GM04503 (cell line): ENCODE measurements at regions not wholly inside any gene's neighbourhood (a gene's known extent, or its start where the extent isn't known, plus 50 kb on each side); places are given as distances from the start of the nearest gene placed in this dataset.
"Not testable (repeated sequence)": the region's sequence is repeated elsewhere in the genome, so short reads cannot be mapped to it uniquely, and the experiment has no call there.

ENCODE experiments used
- DNase-seq: peaks from one replicate; pipeline ENCODE4 v3.0.0-alpha.2; 2012; ENCODE audit warnings: low read depth

GRCh38 chr2:76170009-76170384 lies 459.3 kb upstream of the GCFC2 start:
- no peak for DNase-seq

- DNase-seq = no peak
Observed at GRCh38 chr2:76169276-76170008, 458.7 kb upstream of the GCFC2 start.

- no peak for DNase-seq
Observed at GRCh38 chr2:76163860-76164259, 453.1 kb upstream of the GCFC2 start.

GRCh38 chr2:76160670-76161069 lies 450.0 kb upstream of the GCFC2 start:
- no peak for DNase-seq

GRCh38 chr2:76159042-76159648 lies 448.4 kb upstream of the GCFC2 start:
- DNase-seq = no peak

- no peak for DNase-seq
Observed at GRCh38 chr2:76157531-76157930, 446.8 kb upstream of the GCFC2 start.

- DNase-seq = no peak
Observed at GRCh38 chr2:76154981-76155380, 444.3 kb upstream of the GCFC2 start.

GRCh38 chr2:76149846-76150245 lies 439.1 kb upstream of the GCFC2 start:
- DNase-seq = no peak

- not testable (repeated sequence) for DNase-seq
Observed at GRCh38 chr2:76139303-76139702, 428.6 kb upstream of the GCFC2 start.

GRCh38 chr2:76128622-76129021 lies 417.9 kb upstream of the GCFC2 start:
- DNase-seq = no peak

- DNase-seq = no peak
Observed at GRCh38 chr2:76120176-76120575, 409.5 kb upstream of the GCFC2 start.

GRCh38 chr2:76089683-76090082 lies 379.0 kb upstream of the GCFC2 start:
- DNase-seq = no peak

- no peak for DNase-seq
Observed at GRCh38 chr2:76083248-76083647, 372.5 kb upstream of the GCFC2 start.

- no peak for DNase-seq
Observed at GRCh38 chr2:76082509-76082908, 371.8 kb upstream of the GCFC2 start.

GRCh38 chr2:76080154-76080553 lies 369.4 kb upstream of the GCFC2 start:
- DNase-seq = no peak

- DNase-seq = no peak
Observed at GRCh38 chr2:76075126-76075525, 364.4 kb upstream of the GCFC2 start.

- DNase-seq = no peak
Observed at GRCh38 chr2:76073992-76074604, 363.4 kb upstream of the GCFC2 start.

GRCh38 chr2:76050196-76050595 lies 339.5 kb upstream of the GCFC2 start:
- no peak for DNase-seq

- no peak for DNase-seq
Observed at GRCh38 chr2:76044701-76045100, 334.0 kb upstream of the GCFC2 start.

- DNase-seq = no peak
Observed at GRCh38 chr2:76039505-76039904, 328.8 kb upstream of the GCFC2 start.

- DNase-seq = no peak
Observed at GRCh38 chr2:76027761-76028160, 317.0 kb upstream of the GCFC2 start.

- no peak for DNase-seq
Observed at GRCh38 chr2:76019128-76019527, 308.4 kb upstream of the GCFC2 start.

GRCh38 chr2:76009484-76009883 lies 298.8 kb upstream of the GCFC2 start:
- no peak for DNase-seq
